ENCODE measurements at regions not wholly inside any gene's neighbourhood (a gene's known extent, or its start where the extent isn't known, plus 50 kb on each side); places are given as distances from the start of the nearest gene placed in this dataset.

DNA sequence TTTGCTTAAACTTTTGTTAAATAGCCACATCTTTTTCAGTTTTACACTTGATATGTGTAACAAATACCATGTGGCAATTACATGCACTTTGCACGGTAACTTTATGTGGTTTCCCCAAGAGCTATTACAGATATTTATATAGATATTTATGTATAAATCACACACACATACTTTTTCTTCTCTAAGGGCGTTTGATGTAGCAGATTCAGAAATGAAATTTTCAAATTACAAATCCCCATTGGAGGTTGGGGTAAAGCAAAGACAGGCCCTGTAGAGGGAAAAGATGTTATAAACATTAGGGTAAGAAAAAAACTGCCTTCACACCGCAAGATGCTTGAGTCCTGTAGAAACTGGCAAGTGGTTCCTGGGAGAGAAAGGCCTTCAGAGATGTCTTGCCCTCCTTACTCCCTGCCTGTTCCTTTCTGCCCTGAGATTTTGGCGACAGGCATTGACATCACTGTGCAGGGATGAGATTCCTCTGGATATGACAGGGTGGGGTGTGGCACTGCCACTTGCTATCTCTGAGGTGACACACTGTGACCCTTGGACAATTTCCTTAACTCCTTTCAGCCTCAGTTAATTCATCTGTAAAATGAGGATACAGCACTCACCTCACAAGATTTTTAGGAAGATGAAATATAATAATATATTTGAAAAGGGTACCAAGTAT, 177.9 kb upstream of the TUT7 start:
- TF ChIP-seq, protein P1, sequence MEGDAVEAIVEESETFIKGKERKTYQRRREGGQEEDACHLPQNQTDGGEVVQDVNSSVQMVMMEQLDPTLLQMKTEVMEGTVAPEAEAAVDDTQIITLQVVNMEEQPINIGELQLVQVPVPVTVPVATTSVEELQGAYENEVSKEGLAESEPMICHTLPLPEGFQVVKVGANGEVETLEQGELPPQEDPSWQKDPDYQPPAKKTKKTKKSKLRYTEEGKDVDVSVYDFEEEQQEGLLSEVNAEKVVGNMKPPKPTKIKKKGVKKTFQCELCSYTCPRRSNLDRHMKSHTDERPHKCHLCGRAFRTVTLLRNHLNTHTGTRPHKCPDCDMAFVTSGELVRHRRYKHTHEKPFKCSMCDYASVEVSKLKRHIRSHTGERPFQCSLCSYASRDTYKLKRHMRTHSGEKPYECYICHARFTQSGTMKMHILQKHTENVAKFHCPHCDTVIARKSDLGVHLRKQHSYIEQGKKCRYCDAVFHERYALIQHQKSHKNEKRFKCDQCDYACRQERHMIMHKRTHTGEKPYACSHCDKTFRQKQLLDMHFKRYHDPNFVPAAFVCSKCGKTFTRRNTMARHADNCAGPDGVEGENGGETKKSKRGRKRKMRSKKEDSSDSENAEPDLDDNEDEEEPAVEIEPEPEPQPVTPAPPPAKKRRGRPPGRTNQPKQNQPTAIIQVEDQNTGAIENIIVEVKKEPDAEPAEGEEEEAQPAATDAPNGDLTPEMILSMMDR (conservative IDR thresholded peaks at IDR 0.05; ENCODE audit: low read depth, low read length): no peak
- TF ChIP-seq EZH2 (IDR thresholded peaks at IDR 0.05; ENCODE audit: low read length, unreplicated experiment) (no peak), EZH2phosphoT487 (IDR thresholded peaks at IDR 0.05; ENCODE audit: borderline replicate concordance, low read length) (no peak)

All from PC-3 (cell line).